ENCODE measurements at regions not wholly inside any gene's neighbourhood (a gene's known extent, or its start where the extent isn't known, plus 50 kb on each side); places are given as distances from the start of the nearest gene placed in this dataset.

DNA sequence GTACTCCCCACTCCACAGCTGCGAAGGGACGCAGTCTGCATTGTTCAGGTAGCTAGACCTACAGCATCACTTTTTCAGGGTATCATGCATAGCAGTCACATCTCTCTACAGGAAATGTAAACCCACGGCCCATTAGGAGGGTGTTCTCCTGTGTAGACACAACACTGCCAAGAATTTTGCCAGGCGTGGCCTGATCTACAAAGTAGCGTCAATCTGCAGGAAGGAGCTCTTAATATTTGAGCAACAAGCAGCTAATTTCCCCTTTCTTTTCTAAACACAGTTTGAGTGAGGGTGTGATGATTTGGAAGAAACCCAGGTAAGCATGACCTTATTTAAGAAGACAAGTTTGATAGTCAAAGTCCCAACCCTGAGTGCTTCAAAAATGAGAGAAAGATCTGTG lies 419.0 kb downstream of the GADD45G start:
- DNase-seq (ENCODE audit: low spot score) (no peak), ATAC-seq (no peak)
- intact Hi-C loops (cut with DNase I) = no loop called here

DNA sequence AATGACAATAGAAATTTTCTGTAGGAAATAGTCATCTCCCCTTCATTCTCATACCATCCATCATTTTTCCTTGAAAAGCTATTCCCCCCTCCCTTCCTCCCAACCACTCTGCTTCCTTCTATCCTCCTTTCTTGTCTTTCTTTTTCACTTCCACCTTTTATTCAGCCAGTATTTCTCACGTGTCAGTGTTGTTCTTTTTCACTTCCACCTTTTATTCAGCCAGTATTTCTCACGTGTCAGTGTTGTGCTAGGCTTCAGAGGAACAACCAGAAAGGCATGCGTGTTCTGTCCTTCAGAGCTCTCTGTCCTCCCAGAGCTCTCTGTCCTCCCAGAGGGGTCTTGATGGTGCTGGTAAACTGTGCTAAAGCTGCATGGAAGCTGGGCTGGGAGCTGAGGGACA lies 419.6 kb downstream of the GADD45G start:
- ATAC-seq (no peak), DNase-seq (ENCODE audit: low spot score) (no peak)
- intact Hi-C loops (cut with DNase I) = no loop called here

DNA sequence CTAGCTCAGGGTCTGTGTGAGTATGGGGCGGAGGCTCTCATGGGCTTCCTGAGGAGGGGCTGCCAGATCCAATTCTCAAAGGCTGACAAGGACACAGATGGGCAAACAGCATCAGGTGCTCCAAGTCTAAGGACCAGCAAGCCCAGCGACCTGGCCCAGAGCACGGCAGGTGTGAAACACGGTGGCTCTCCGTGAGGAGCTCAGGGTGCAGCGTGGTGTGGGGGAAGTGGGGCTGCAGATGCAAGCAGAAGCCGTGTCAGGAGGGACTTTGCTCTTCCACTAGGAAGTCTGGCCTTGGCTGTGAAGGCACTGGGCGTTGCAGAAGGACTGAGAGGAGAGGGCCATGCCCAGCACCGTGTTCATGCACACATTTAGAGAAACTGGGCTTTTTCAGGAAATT lies 420.0 kb downstream of the GADD45G start:
- ATAC-seq (no peak), DNase-seq (ENCODE audit: low spot score) (no peak)

DNA sequence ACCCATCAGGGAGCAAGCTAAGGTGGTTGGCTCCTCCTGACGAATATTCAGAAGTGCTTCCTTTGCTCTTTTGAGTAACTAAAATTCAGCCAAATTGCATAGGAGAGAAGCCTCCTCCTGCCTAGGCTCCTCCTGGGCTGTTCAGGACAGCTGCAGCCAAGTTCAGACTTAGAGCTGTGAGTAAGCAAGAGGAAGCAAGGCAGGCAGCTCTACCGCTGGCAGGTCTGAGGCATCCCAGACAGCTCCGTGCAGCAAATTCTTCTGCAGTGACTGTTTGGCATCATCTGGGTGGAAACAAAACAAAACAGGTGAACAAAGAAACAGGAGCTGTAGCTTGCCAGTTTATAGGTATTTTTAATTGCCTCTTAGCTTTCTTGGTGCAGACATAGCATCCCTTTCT lies 421.0 kb downstream of the GADD45G start:
- no peak for DNase-seq (ENCODE audit: low spot score)
- intact Hi-C loops (cut with DNase I) = no loop called here
- no peak for ATAC-seq

More for the DNA sequence above, 420.0 kb downstream of the GADD45G start:
- intact Hi-C loops (cut with DNase I) = no loop called here

DNA sequence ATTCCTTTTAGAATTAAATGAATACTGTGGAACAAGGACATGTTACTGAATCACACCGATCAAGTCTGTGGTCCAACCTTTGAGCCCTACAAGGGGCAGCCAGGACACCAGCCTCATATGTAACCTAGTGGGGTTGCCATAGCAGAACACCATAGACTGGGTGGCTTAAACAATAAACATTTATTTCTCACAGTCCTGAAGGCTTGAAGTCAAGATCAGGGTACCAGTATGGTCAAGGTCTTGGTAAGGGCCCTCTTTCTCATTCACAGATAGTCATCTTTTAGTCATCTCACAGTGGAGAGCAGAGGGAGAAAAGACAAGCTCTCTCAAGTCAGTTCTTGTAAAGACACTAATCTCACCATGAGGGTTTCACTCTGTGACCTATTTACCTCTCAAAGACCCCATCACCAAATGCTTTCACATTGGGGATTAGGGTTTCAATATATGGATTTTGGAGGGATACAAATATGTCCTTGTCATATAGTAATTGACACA lies 422.5 kb downstream of the GADD45G start:
- intact Hi-C loops (cut with DNase I) = no loop called here
- ATAC-seq (no peak), DNase-seq (ENCODE audit: low spot score) (no peak)

DNA sequence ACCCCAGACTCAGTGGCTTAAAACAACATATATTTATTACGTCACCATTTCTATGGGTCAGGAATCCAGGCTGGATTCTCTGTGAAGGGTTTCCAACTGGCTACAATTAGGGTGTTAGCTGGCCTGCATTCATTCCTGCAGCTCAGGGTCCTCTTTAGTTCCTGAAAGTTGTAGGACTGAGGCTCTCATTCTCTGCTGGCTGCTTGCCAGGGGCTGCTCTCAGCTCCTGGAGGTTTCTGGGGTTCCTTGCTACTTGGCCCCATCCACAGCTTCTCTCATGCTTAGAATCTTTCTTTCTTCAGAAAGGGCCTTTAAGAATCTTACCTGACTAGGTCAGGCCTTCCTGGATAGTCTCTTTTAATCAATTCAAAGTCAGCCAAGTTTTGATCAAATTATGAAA lies 424.6 kb downstream of the GADD45G start:
- intact Hi-C loops (cut with DNase I) = no loop called here
- no peak for ATAC-seq

DNA sequence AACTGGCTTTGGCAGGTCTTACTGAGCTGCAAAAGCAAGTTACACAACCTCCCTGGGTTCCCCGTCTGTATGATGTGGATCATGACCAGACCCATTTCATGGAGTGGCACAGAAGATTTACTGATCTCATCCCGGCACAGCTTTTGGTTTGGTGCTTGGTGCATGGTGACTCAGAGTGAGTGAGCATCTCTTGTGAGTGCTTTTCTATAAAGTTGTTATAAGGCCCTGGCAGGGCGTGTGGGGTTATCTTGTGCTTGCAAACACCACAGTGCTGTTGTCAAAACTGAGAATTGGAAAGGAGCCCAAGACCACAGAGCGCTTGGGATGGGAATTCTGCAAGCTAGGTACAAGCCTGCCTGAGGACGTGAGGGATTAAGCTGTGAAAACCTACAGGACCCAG lies 425.2 kb downstream of the GADD45G start:
- DNase-seq (ENCODE audit: low spot score) (no peak), ATAC-seq (no peak)

More for the DNA sequence above, 424.6 kb downstream of the GADD45G start:
- DNase-seq (ENCODE audit: low spot score) = no peak

DNA sequence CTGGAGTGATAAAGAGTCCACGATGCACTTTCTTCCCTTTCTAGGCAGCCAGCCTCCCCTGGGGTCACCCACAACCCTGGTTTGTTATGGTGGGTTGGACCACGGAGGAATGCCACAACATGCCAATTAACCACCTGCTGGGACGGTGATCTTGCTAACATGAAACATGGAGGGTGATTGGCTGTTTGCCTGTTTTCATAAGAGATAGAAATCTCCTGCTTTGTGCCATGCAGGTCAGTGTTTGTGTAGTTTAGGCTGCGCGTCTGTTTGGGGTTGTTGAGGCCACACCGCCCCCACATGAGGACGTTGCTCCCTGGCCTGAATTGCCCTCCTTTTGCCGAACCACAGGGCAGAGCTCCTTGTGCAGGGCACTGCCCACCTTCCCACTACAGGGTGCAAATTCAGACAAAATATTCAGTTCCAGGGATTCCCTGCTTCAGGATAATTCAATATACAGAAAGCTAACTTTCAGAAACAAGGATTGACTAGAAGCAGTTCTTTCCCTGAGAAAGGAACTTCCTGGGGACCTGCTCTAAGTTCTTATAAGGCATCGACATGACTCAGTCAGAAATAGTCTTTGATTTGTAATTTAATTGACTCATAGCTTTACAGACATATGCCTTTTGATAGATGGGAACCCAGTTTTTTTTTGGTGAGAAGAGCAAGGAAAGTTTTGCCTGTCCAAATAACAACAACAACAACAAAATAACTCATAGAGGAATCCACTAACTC lies 427.6 kb downstream of the GADD45G start:
- DNase-seq (ENCODE audit: low spot score) = no peak
- ATAC-seq = no peak
- intact Hi-C loops (cut with DNase I) = no loop called here

More for the DNA sequence above, 425.2 kb downstream of the GADD45G start:
- intact Hi-C loops (cut with DNase I) = no loop called here

DNA sequence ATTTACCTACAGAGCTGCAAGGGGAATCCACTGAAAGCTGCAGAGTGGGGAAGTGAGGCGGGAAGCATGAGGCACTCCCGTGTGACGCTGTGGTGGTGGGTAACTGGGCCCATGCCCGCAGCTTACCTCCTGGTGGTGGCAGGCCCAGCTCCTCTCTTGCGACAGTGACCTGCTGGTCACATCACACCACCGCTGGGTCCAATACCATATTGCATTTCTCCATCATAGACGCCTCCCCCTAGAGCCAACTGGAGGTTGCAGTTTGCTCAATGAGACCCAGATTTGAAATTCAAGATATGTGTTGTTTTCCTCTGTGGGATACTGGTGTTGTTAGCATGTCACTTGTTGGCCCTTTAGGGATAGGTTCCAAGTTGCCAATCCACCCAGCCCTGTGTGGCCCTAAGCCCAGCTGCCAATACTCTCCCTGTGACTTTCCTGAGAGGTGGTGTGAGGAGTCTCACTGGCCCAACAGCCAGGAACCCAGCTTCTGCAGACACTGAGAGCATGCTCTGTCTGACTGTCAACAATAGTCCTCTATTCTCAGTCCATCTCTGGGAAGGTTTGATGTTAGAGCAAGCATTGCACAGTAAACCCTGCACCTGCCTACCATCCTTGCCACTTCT lies 428.3 kb downstream of the GADD45G start:
- DNase-seq (ENCODE audit: low spot score) = no peak
- intact Hi-C loops (cut with DNase I) = no loop called here

DNA sequence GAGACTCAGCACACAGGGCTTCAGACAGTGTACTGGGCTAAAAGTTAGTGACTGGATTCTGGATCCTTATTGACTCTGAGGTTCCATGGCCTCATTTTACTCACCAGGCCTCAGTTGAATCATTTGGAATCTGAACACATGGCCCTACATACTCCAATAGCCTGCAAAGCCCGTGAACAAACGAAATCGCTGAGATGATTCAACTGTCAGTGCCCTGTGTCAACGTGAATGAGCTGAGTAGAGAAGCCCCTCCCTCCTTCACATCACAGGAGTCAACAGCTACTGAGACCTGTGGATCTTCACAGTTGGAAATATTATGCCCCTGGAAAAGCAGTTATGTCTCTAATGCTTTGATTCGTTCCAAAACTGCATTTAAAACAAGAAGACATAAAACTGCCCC lies 429.3 kb downstream of the GADD45G start:
- DNase-seq (ENCODE audit: low spot score) = no peak
- intact Hi-C loops (cut with DNase I) = no loop called here
- ATAC-seq = no peak

More for the DNA sequence above, 428.3 kb downstream of the GADD45G start:
- ATAC-seq = no peak

DNA sequence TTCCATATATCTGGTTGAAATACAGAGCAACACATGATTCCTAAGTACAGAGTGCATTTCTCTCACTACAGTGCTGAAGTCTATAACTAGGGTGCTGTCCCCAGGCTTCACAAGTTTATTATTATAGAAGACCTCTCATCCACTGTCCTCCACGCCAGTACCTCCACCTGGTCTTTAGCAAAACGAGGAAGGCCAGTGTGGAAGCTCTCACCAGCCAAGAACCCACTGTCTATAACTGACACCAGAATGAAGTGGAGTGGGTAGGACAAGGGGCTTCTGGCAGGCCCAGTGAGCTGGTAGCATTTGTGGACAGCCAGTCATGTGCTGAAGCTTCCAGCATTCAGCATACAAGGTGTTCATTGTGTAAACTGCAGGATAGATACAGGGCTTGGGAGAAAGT lies 430.7 kb downstream of the GADD45G start:
- ATAC-seq (no peak), DNase-seq (ENCODE audit: low spot score) (no peak)
- intact Hi-C loops (cut with DNase I) = no loop called here

DNA sequence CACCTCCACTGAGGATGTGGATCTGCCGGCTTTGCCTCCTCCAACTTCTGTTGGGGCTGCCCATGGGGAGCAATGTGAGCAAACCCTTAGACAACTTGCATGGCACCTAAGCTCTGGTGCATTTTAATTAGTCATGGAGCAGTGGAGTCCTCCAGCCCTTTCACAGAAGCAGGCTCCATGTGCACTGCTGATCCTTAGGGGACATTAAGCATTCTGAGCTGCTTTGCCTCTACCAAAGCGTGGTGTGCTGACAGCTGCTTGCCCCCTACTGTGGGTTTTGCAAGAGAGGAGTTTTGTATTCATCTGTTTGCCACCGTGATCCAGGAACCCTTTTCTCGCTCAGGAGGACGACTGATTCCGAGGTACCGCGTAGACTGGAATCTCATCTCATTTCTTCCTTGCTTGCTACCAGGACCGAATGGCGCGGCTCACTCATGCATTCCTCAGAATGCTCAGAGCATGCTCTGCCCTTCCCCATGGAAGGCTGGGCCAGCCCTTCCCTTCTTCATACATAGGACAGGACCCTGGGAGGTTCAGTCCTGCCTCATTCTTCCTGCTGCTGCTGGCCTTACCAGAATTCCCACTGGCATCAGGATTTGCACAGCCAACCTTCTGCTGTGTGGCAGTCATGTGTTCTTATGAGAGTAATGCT lies 432.5 kb downstream of the GADD45G start:
- intact Hi-C loops (cut with DNase I) = no loop called here
- ATAC-seq = no peak

DNA sequence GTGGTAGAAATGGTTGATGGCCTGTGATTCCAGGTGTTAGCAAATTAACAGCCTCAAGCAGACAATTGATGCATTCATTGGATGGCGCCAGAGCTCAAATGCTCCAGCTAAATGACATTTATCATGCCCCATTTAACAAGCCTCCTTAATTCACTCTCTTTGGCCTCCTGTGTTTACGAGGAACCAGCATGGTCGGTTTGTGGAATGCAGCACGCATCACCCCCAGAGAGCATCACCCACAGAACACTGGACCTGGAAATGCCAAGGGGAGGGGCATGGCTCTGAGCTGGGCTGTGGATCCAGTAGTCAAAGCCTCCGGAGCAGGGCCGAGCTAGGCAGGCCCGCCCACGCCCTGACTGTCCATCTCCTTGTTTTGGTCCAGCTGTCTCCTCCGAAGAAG lies 434.0 kb downstream of the GADD45G start:
- intact Hi-C loops (cut with DNase I) = no loop called here
- no peak for DNase-seq (ENCODE audit: low spot score)
- no peak for ATAC-seq

More for the DNA sequence above, 432.5 kb downstream of the GADD45G start:
- DNase-seq (ENCODE audit: low spot score) = no peak

DNA sequence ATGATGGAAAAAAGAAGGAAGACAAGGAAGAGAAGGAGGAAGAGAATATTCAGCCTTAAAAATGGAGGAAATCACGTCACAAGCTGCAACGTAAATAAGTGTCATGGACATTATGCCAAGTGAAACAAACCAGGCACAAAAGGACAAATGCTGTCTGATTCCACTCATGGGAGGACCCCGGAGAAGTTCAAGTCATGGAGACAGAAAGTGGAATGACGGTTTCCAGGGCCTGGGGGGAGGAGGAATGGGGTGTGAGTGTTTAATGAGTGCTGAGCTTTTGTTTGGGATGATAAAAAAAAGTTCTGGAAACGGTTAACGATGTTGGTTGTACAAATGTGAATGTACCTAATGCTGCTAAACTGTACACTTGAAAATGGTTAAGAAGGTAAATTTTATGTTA lies 439.5 kb downstream of the GADD45G start:
- ATAC-seq (no peak), DNase-seq (ENCODE audit: low spot score) (no peak)
- intact Hi-C loops (cut with DNase I) = no loop called here

DNA sequence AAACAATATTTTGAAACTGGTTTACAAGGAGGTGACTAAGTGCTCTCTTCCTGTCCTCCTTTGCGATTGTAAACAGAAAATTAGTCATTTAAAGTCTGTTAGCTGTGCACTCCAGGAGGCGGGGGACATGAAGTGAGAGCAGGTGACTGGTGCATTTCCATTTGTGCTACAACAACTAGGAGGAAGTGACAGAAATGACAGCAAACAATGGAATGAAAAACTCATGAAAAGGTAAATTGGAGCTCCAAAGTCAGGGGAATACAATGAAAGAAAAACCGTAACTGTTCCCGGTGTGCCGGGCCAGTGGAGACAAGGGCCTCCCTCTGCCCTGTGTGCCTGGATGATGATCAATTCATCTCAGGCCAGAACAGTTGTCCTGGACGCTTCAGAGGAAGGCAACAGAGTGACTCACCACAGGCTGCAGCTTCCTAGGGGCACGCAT lies 439.9 kb downstream of the GADD45G start:
- intact Hi-C loops (cut with DNase I) = no loop called here
- DNase-seq (ENCODE audit: low spot score) (no peak), ATAC-seq (no peak)

DNA sequence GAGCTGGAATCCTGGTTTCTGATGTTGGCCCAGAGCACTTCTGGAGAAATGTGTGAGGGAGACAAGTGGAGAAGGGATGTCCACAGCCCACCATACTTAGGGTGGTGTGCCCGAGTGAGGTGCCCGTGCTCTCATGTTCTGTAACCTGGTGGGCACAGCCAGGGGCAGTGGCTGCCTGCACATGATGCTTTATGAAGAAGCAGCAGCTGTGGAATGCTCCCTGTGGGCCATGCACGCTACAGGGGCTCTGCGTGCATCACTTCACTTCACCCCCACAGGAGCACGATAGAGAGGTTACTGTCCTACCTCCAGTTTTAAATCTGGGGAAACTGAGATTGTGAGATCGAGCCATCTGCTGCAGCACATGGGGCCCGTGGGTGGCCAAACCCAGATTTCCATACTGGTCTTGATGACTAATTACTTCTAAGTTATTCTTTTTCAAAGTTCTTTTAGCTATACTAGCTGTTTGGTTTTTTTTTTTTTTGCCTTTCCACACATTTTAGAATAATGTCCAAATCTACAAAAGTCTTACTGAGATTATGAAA lies 441.6 kb downstream of the GADD45G start:
- ATAC-seq = no peak
- intact Hi-C loops (cut with DNase I) = no loop called here
- DNase-seq (ENCODE audit: low spot score) = no peak

DNA sequence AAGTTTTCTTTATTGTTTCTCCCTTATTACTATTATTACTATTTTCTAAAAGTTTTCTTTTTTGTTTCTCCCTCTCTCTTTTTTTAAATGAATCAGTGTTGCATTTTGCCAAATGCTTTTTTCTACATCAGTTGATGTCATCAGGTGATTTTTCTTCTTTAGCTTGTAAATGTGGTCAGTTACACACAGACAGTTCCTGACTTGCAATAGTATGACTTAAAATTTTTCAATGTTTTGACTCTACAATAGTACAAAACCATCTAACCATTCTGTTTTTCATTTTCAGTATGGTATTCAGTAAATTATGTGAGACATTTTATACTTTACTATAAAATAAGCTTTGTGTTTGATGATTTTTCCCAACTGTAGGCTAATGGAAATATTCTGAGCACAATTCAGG lies 443.0 kb downstream of the GADD45G start:
- no peak for DNase-seq (ENCODE audit: low spot score)
- intact Hi-C loops (cut with DNase I) = no loop called here
- no peak for ATAC-seq

DNA sequence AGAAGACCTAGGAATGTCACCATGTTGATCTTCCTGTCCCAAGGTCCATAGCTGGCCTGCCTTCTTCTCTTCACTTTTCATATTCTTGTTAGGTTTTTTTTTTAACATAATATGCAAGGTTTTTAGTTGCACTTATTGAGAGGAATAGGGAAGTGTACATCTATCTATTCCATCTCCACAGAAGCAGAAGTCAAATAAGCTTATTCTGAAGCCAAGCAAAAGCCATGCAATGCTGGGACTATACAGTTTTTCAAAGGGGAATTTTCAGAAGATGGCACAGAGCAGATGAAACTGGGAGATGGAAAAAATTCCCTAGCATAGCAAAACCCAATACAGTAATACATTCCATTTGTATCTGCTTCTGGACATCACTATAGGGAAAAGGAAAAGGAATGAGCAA lies 447.6 kb downstream of the GADD45G start:
- DNase-seq (ENCODE audit: low spot score) (no peak), ATAC-seq (no peak)
- intact Hi-C loops (cut with DNase I) = no loop called here

DNA sequence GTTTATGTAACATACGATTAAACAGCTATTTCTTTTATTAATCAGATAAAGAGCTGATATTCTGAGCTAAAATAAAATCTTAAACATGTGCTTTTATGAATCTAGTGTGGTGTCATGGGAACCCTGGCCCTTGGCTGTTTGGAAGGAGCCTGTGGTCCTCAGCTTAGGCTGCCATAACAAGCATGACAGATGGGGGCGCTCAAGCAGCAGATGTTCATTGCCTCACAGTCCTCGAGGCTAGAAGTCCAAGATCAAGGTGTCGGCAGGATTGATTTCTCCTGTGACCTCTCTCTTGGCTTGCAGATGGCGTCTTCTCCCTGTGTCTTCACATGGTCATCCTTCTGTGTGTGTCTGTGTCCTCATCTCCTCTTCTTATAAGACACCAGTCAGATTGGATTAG lies 448.2 kb downstream of the GADD45G start:
- ATAC-seq (no peak), DNase-seq (ENCODE audit: low spot score) (no peak)
- intact Hi-C loops (cut with DNase I) = no loop called here

DNA sequence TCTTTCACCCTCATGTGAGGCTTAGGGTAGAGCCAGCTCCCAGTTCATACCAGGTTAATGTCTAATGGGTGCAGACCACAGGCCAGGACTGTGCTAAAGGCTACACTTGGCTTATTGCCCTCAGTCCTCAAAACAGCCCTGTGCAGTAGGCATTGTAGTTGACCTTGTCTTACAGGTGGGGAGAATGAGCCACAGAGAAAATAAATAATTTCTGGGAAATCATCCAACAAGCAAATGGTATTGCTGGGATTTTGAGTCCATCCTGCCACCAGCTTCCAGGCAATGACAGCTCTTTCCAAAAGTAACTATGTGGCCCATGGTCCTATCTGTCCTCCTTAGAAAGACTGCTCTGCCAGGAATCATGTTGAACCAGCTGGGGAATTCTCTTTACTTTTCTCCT lies 450.0 kb downstream of the GADD45G start:
- intact Hi-C loops (cut with DNase I) = no loop called here
- no peak for DNase-seq (ENCODE audit: low spot score)
- no peak for ATAC-seq
